Mesendoderm (in vitro differentiated cells): ENCODE measurements at regions not wholly inside any gene's neighbourhood (a gene's known extent, or its start where the extent isn't known, plus 50 kb on each side); places are given as distances from the start of the nearest gene placed in this dataset.

Experiments used
- DNase-seq: peaks from one replicate; pipeline ENCODE4 v3.0.0; 2013
- H2AK5ac ChIP-seq: 2 replicates; pipeline ENCODE4 v1.6.1; 2013; ENCODE audit warnings: low read length, inconsistent platforms
- H2BK120ac ChIP-seq: 2 replicates; pipeline ENCODE4 v1.6.1; 2013; ENCODE audit warnings: low read depth, mild to moderate bottlenecking, low read length, moderate library complexity, mixed read lengths
- H2BK15ac ChIP-seq: replicated peaks from 2 replicates; pipeline ENCODE4 v1.6.1; 2013; ENCODE audit warnings: low read depth, mild to moderate bottlenecking, moderate library complexity
- H2BK5ac ChIP-seq: 2 replicates; pipeline ENCODE4 v1.6.1; 2013; ENCODE audit warnings: low read length, inconsistent platforms
- H3K18ac ChIP-seq: 2 replicates; pipeline ENCODE4 v1.6.1; 2013; ENCODE audit warnings: mild to moderate bottlenecking, low read length, mixed read lengths
- H3K23ac ChIP-seq: one replicate; pipeline ENCODE4 v1.6.1; 2013; ENCODE audit warnings: low read length
- H3K27ac ChIP-seq: 2 replicates; pipeline ENCODE4 v1.5.1; 2013; ENCODE audit warnings: low read depth, mild to moderate bottlenecking, inconsistent platforms, low read length, moderate library complexity
- H3K27me3 ChIP-seq: 2 replicates; pipeline ENCODE4 v1.6.1; 2013; ENCODE audit warnings: low read length, control low read depth, mild to moderate bottlenecking, inconsistent platforms; ENCODE audit not compliant: insufficient read depth, poor library complexity
- H3K36me3 ChIP-seq: 2 replicates; pipeline ENCODE4 v1.6.1; 2013; ENCODE audit warnings: low read length, inconsistent platforms; ENCODE audit not compliant: control insufficient read depth, insufficient read depth
- H3K4ac ChIP-seq: one replicate; pipeline ENCODE4 v1.6.1; 2013; ENCODE audit warnings: low read depth, mild to moderate bottlenecking, low read length, moderate library complexity
- H3K4me1 ChIP-seq: 2 replicates; pipeline ENCODE4 v1.6.1; 2013; ENCODE audit warnings: low read depth, low read length, inconsistent platforms; ENCODE audit not compliant: control insufficient read depth
- H3K4me2 ChIP-seq: 2 replicates; pipeline ENCODE4 v1.6.1; 2013; ENCODE audit warnings: low read length
- H3K4me3 ChIP-seq: 2 replicates; pipeline ENCODE4 v1.5.1; 2013; ENCODE audit warnings: mild to moderate bottlenecking, low read length
- H3K56ac ChIP-seq: one replicate; pipeline ENCODE4 v1.6.1; 2013; ENCODE audit warnings: low read length
- H3K79me1 ChIP-seq: 2 replicates; pipeline ENCODE4 v1.6.1; 2013; ENCODE audit warnings: low read length, inconsistent platforms
- H3K79me2 ChIP-seq: 2 replicates; pipeline ENCODE4 v1.6.1; 2013; ENCODE audit warnings: mild to moderate bottlenecking, low read length; ENCODE audit not compliant: control insufficient read depth, insufficient read depth
- H3K9ac ChIP-seq: 2 replicates; pipeline ENCODE4 v1.6.1; 2013; ENCODE audit warnings: low read length, inconsistent platforms
- H4K5ac ChIP-seq: one replicate; pipeline ENCODE4 v1.6.1; 2013; ENCODE audit warnings: low read length
- H4K8ac ChIP-seq: one replicate; pipeline ENCODE4 v1.6.1; 2013; ENCODE audit warnings: low read depth, mild to moderate bottlenecking, control low read depth, low read length, moderate library complexity
- WGBS: extraction: QIAGEN DNeasy Blood & Tissue Kit; methylation state at CpG from one replicate; pipeline ENCODE4 v1.1.7; 2013; ENCODE audit warnings: low lambda C conversion rate, missing lambda C conversion rate; ENCODE audit not compliant: insufficient coverage; ENCODE audit errors: extremely low coverage; 5-methylcytosine and 5-hydroxymethylcytosine counted together

- Histone ChIP-seq H2BK120ac (no peak overlapping the region), H3K36me3 (no peaks in the 10 kb centered on the region), H3K79me2 (no peaks in the 10 kb centered on the region), H3K18ac (no peak overlapping the region), H3K4me3 (no peak overlapping the region), H2BK15ac (no peak overlapping the region), H2BK5ac (no peak overlapping the region), H3K27ac (no peak overlapping the region), H3K23ac (no peak overlapping the region), H4K8ac (no peak overlapping the region), H3K4ac (no peak overlapping the region), H3K27me3 (no peaks in the 10 kb centered on the region), H3K79me1 (no peaks in the 10 kb centered on the region), H3K4me2 (no peak overlapping the region), H3K56ac (no peak overlapping the region), H4K5ac (no peak overlapping the region), H3K4me1 (no peaks in the 10 kb centered on the region), H2AK5ac (no peak overlapping the region), H3K9ac (no peak overlapping the region)
- WGBS: no CpG with 5 or more reads among the region's 1 CpG
- no peak for DNase-seq
Measured at GRCh38 chr3:192013110-192013509, 552.1 kb downstream of the PYDC2 start.

GRCh38 chr3:192022412-192022811, 561.4 kb downstream of the PYDC2 start:
- H3K36me3 ChIP-seq: no peaks in the 10 kb centered on the region
- WGBS: no CpG with 5 or more reads among the region's 2 CpGs
- DNase-seq: no peak
- H4K5ac ChIP-seq: no peak overlapping the region
- no peak overlapping the region for H3K23ac ChIP-seq
- no peak overlapping the region for H3K27ac ChIP-seq
- no peaks in the 10 kb centered on the region for H3K4me1 ChIP-seq
- no peak overlapping the region for H3K9ac ChIP-seq
- H2AK5ac ChIP-seq: no peak overlapping the region
- no peak overlapping the region for H2BK5ac ChIP-seq
- H3K4me3 ChIP-seq: no peak overlapping the region
- H3K4me2 ChIP-seq: no peak overlapping the region
- H4K8ac ChIP-seq: no peak overlapping the region
- no peak overlapping the region for H3K18ac ChIP-seq
- no peaks in the 10 kb centered on the region for H3K27me3 ChIP-seq
- H2BK120ac ChIP-seq: no peak overlapping the region
- H3K79me2 ChIP-seq: no peaks in the 10 kb centered on the region
- H2BK15ac ChIP-seq: no peak overlapping the region
- no peak overlapping the region for H3K56ac ChIP-seq
- H3K79me1 ChIP-seq: no peaks in the 10 kb centered on the region
- H3K4ac ChIP-seq: no peak overlapping the region

- H3K56ac ChIP-seq: no peak overlapping the region
- no peaks in the 10 kb centered on the region for H3K36me3 ChIP-seq
- no peak overlapping the region for H3K27ac ChIP-seq
- WGBS: no CpG with 5 or more reads among the region's 1 CpG
- H3K79me1 ChIP-seq: no peaks in the 10 kb centered on the region
- no peak overlapping the region for H3K9ac ChIP-seq
- no peaks in the 10 kb centered on the region for H3K27me3 ChIP-seq
- no peak overlapping the region for H4K8ac ChIP-seq
- H2BK15ac ChIP-seq: peak overlapping the region; percentile 78
- DNase-seq: no peak
- H3K23ac ChIP-seq: no peak overlapping the region
- no peak overlapping the region for H2AK5ac ChIP-seq
- H3K4me3 ChIP-seq: no peak overlapping the region
- H3K4ac ChIP-seq: no peak overlapping the region
- no peak overlapping the region for H2BK120ac ChIP-seq
- no peak overlapping the region for H3K4me2 ChIP-seq
- no peaks in the 10 kb centered on the region for H3K4me1 ChIP-seq
- no peaks in the 10 kb centered on the region for H3K79me2 ChIP-seq
- H4K5ac ChIP-seq: no peak overlapping the region
- H3K18ac ChIP-seq: peak overlapping the region; percentile 39
- H2BK5ac ChIP-seq: no peak overlapping the region
Measured at GRCh38 chr3:192024751-192025150, 563.8 kb downstream of the PYDC2 start.

- Histone ChIP-seq H3K9ac (no peak overlapping the region), H3K4ac (no peak overlapping the region), H3K18ac (no peak overlapping the region), H3K27me3 (no peaks in the 10 kb centered on the region), H4K5ac (no peak overlapping the region), H2BK15ac (no peak overlapping the region), H4K8ac (no peak overlapping the region), H2BK120ac (no peak overlapping the region), H2BK5ac (no peak overlapping the region), H3K23ac (no peak overlapping the region), H3K4me3 (no peak overlapping the region), H3K27ac (no peak overlapping the region), H3K56ac (no peak overlapping the region), H3K4me2 (no peak overlapping the region), H3K36me3 (no peaks in the 10 kb centered on the region), H3K4me1 (no peaks in the 10 kb centered on the region), H2AK5ac (no peak overlapping the region), H3K79me2 (no peaks in the 10 kb centered on the region), H3K79me1 (no peaks in the 10 kb centered on the region)
- DNase-seq: no peak
- WGBS: no CpG with 5 or more reads among the region's 2 CpGs
Measured at GRCh38 chr3:192026661-192027060, 565.7 kb downstream of the PYDC2 start.

- H2BK120ac ChIP-seq: no peak overlapping the region
- no peak overlapping the region for H3K4me2 ChIP-seq
- no peak overlapping the region for H4K5ac ChIP-seq
- H3K23ac ChIP-seq: no peak overlapping the region
- no peaks in the 10 kb centered on the region for H3K79me2 ChIP-seq
- no peak overlapping the region for H2AK5ac ChIP-seq
- H3K27me3 ChIP-seq: no peaks in the 10 kb centered on the region
- H3K4me1 ChIP-seq: no peaks in the 10 kb centered on the region
- no peak overlapping the region for H3K56ac ChIP-seq
- no peaks in the 10 kb centered on the region for H3K36me3 ChIP-seq
- H4K8ac ChIP-seq: no peak overlapping the region
- no peak overlapping the region for H3K9ac ChIP-seq
- no peaks in the 10 kb centered on the region for H3K79me1 ChIP-seq
- no CpG with 5 or more reads among the region's 3 CpGs for WGBS
- no peak overlapping the region for H3K4me3 ChIP-seq
- H3K18ac ChIP-seq: no peak overlapping the region
- H2BK15ac ChIP-seq: no peak overlapping the region
- H3K4ac ChIP-seq: no peak overlapping the region
- no peak for DNase-seq
- H3K27ac ChIP-seq: no peak overlapping the region
- no peak overlapping the region for H2BK5ac ChIP-seq
Measured at GRCh38 chr3:192031941-192032340, 571.0 kb downstream of the PYDC2 start.

- no peak overlapping the region for H2BK120ac ChIP-seq
- H4K8ac ChIP-seq: no peak overlapping the region
- no peak overlapping the region for H3K4ac ChIP-seq
- no peak overlapping the region for H2BK15ac ChIP-seq
- no peak overlapping the region for H3K23ac ChIP-seq
- no peak overlapping the region for H3K27ac ChIP-seq
- H3K36me3 ChIP-seq: no peaks in the 10 kb centered on the region
- H3K9ac ChIP-seq: no peak overlapping the region
- no CpG with 5 or more reads among the region's 1 CpG for WGBS
- no peak overlapping the region for H3K56ac ChIP-seq
- no peak overlapping the region for H3K4me2 ChIP-seq
- H4K5ac ChIP-seq: no peak overlapping the region
- H3K4me3 ChIP-seq: no peak overlapping the region
- H2AK5ac ChIP-seq: no peak overlapping the region
- no peaks in the 10 kb centered on the region for H3K79me2 ChIP-seq
- DNase-seq: no peak
- H3K18ac ChIP-seq: no peak overlapping the region
- H3K79me1 ChIP-seq: no peaks in the 10 kb centered on the region
- H2BK5ac ChIP-seq: no peak overlapping the region
- H3K4me1 ChIP-seq: no peaks in the 10 kb centered on the region
- no peaks in the 10 kb centered on the region for H3K27me3 ChIP-seq
Measured at GRCh38 chr3:192033246-192033645, 572.3 kb downstream of the PYDC2 start.
